GM19395 (cell line): ENCODE measurements at regions not wholly inside any gene's neighbourhood (a gene's known extent, or its start where the extent isn't known, plus 50 kb on each side); places are given as distances from the start of the nearest gene placed in this dataset.

Experiments used
- ATAC-seq: cut with Tn5 transposase; IDR thresholded peaks from one replicate; pipeline ENCODE4 v1.9.1; 2021; ENCODE audit warnings: mild to moderate bottlenecking, moderate library complexity; ENCODE audit not compliant: unreplicated experiment

DNA sequence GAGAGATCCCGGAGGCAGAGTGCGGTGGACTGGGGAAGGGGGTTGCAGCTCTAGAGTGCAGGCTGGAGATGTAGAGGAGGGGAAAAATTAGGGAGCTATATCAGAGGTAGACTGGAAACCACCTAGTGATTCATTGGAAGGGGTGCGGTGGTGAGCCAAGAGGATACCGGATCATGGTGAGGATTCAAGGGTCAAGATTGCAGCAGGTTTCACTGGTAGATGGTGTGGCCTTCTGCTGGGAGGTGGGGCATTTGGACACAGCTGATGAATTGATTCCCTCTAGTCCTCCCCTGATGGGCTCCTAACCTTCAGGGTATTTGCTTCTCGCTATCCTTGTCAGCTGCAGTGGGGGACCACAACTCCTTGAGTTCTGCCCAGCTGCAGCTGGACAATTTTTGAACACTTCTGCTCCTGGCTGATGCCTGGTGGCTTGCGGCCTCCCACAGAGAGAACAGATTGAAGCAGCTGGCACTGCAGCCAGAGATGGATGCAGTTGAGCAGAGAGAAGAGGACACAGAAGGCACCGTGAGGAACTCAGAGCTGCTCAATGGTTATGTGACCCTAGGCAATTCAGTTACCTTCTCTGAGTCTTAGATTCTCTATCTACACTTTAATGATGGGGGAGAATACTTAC is 134.4 kb upstream of the ABCA1 start:
- no peak for ATAC-seq

DNA sequence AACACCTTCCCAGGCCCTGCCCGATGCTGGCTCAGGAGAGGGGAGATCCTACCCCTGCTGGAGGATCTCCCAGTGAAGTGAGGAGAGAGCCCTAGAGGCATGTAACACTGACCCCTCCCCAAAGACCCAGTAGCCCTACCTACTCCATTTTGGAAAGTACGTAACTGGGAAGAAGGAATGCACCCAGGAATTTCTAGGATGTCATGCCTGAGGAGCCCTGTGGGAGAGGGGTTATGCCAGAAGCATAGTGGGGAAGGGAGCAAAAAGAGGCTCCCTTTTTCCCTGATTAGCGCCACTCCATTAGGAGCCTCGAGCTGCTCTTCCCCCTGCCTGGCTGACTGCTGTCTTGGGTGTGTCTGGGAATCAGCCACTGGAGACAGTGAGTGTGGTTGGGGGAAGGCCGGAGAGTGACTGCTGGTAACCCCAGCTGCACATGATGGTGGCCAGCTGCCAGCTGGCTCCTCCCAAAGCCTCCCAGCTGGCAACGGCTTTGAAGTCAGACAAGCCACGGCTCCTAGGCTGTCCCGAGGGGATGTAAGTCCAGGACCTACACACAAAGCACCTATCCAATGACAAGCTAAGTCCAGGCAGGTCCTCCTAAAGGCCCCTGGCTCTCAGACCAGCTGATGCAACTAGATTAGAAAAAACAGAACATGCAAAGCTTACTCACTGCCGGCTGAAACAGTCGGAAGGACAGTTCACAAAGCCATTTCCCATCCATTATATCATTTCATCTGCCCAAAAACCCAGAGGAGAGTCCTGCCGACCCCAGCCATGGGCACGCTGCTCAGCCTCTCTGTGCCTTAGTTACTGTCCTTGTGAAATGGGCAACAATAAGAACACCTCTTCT is 136.5 kb upstream of the ABCA1 start:
- no peak for ATAC-seq

DNA sequence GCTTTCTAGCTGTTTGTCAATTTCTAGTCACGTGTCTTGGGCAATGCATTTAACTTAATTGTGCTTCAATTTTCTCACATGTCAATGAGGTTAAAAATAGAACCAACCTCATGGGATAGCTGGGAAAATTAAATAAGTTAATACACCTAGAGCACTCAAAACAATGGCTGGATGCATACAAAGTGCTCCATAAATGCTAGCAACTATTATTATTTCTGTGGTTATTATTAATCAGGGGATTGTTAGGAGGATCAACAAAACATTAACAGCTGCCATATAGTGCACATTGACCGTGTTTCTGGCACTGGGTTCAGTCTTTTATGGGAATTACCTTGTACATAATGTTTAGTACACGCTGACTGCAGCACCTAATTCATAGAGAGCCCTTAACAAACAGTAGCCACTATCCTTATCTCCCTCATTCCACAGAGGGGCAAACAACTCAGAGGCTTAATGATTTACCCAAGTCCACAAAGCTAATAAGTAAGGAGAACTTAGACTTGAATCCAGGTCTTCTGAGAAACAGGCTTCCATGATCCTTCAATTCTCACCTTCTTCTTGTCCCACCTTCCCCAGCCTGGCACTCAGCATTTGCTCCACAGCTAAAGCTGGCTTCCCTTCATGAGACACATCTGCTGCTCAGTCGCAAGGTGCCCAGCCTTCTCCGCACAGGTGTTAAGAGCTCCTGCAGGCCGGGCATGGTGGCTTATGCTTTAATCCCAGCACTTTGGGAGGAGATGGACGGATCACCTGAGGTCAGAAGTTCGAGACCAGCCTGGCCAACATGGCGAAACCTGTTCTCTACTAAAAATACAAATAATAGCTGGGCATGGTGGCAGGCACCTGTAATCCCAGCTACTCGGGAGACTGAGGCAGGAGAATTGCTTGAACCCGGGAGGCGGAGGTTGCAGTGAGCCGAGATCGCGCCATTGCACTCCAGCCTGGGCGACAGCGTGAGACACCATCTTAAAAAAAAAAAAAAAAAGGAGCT is 137.4 kb upstream of the ABCA1 start:
- ATAC-seq, result no peak

DNA sequence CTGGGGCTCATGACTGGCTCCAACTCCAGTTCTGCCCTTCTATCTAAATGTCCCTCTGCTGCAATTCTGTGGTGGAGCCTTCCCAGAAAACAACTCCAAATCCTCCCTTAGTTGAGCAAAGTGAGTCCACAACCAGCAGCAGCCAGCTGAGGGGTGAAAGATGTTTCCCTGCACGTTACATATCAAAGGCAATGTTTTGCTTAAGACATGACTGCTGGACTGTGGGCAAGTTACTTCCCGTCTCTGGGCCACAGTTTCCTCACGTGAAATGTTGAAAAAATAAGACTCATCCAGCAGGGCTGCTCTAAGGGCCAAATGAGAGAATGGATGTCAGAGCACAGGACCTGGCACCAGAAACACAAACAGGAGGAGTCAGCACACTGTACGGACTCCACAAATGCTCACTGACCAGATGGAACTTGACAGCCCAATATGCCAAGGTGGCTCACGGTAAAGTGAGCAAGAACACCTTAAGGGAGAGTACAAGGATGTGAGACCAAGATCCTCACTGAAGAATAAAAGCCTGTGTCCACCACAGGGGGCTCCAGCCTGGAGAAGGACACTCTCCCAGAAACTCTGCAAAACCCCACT is 138.4 kb upstream of the ABCA1 start:
- ATAC-seq, result no peak

DNA sequence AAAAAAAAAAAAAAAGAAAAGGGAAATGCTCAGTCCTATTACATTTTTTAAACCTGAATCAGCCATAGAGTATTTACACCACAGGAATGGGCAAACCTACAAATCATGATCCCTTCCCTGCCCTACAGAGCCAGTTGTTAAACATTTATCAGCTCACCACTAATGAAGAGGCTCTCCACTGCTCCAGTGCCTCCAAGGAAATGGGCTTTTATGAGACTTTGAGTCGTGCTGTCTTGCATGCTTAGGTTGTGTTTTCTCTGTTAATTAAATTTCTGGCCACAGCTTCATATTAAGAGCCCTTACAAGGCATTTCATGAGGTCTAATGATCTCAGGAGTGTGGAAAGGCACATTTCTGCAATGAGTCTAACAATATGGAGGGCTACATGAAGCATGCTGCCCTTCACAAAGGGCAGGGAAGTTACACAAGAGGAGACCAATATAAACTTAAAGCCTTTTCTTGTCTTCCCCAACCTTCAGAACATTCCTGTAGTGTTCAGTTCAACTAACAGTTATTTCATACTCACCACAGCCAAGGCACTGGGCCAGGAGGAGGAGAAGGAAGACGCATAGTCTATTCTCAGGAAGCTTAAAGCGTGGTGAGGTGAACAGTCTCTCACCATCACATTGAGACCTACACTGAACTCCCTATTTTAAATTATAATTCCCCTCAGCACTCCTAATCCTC is 140.1 kb upstream of the ABCA1 start:
- ATAC-seq, result no peak

DNA sequence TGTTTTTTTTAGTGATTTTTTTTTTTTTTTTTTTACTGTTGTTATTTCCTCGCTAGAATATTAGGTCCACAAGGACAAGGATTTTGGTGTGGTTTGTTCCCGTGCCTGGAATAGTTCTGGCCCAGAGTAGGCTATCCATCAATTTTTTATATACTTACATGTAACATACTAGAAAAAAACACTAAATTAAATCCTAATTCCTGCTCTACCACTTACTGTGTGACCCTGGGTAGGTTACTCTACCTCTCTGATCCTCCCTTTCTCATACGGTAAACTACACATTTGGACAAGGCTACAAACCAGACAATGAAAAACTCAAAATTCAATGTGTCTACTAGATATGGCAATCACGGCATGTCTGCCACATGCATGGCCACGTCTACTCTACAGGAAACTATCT is 141.3 kb upstream of the ABCA1 start:
- ATAC-seq, result no peak

DNA sequence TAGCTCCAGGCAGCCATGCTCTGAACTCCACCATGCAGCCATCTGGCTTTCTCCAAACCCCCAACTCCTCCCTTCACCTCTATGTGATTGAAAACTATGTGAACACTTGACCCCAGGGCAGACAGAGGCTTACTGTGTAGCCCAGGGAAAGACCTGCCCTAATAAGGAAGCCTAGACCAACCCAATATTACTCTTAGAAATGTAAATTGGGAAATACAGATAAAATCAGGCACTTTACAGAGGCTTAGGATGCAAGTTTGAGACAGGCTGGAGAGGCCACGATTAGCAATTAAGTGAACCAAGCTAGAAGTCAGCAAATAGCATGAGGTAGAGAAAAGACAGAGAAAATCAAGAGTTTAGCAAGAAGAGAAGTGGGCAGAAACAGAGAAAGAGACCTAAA is 141.7 kb upstream of the ABCA1 start:
- no peak for ATAC-seq

DNA sequence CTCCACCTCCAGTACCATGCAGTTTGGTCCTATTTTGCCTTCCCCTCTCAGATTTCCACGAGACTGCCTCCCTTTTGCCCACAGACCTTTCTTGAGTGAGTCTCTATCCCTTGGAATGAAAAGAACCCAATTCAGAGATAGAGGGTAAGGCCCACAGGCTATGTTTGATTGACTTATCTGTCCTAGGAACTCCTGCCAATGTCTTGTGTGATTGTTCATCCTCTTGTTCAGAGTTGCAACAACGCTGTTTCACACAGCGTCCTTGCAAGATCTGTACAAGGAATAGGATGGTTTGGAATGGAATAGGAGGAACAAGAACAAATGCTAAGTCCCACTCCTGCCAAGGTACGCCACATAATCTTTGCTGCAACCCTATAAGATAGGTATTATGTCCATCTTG is 142.2 kb upstream of the ABCA1 start:
- ATAC-seq, result no peak

DNA sequence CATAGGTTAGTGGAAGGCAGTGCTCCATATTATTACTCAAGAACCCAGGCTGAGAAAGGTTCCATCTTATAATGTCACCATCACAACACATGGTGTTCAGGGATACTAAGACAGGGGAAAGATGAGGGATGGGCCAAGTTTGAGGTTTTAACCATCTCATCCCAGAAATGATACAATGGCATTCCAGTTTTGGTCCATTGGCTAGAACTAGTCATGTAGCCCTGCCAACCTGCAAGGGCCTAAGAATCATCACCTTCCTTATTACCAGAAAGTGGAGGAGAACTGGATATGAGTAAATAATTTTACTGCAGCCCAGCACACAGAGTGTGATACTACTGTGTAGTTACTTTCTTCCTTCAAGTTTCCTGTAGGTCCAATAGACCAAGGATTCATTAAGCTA is 144.5 kb upstream of the ABCA1 start:
- no peak for ATAC-seq

DNA sequence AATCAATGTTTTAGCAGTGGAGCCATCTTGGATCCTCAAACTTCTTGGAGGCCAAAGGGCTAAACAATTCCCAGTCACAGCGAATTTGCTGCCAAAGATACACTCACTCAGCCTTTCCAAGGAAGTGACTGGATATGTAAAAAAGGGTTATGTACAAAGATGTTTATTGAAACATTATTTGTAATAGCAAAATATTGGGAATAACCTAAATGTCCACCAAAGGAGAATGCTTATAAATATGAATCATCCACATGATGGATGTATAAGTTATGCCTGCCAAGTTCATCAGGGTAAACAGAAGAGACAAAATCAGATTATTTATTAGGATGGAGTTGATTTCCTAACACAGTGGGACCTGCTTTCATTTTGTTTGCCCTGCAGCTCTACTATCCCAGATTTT is 145.2 kb upstream of the ABCA1 start:
- no peak for ATAC-seq

DNA sequence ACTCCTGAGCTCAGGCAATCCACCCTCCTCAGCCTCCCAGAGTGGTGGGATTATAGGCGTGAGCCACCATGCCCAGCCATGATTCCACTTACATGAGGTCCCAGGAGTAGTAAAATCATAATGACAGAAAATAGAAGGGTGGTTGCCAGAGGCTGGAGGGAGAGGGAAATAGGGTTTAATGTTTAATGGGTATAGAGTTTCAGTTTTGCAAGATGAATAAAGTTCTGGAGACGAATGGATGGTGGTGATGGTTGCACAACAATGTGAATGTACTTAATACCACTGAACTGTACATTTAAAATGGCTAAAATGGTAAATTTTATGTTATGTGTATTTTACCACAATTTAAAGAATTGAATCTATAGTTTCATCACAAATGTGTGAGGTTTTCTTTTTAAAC is 146.5 kb upstream of the ABCA1 start:
- ATAC-seq, result no peak

DNA sequence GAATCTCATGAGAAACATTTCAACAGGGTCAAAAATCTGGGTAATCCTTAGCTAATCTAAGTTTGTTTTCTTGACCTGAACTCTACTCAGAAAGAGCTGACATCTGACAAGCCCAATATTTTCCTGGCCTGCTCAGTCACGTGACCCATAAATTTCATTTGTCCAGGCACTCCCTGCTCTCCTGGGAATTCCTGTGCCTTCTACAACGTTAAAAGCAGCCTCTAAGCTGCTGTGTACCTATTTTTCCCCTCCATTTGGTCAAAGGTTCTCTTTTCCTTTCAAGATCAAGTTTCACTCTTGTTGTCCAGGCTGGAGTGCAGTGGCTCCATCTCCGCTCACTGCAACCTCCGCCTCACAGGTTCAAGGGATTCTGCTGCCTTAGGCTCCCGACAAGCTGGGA is 148.8 kb upstream of the ABCA1 start:
- no peak for ATAC-seq

DNA sequence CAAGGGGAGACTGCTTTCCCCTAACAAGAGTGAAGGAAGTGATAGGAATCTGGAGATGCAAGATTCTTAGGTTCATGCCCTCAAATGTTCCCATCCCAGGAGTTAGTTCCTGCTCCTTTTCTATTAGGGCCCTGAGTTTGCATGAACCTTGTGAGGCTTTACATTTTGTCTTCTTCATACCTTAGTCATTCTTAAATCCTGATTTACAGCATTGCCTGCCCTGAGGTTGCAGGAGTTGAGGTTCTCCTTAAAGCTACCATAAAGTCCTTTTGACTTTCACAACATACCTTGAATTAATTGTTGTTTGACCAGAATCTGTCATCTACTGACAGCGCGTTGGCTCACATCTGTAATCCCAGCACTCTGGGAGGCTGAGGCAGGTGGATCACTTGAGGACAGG is 151.5 kb upstream of the ABCA1 start:
- no peak for ATAC-seq

DNA sequence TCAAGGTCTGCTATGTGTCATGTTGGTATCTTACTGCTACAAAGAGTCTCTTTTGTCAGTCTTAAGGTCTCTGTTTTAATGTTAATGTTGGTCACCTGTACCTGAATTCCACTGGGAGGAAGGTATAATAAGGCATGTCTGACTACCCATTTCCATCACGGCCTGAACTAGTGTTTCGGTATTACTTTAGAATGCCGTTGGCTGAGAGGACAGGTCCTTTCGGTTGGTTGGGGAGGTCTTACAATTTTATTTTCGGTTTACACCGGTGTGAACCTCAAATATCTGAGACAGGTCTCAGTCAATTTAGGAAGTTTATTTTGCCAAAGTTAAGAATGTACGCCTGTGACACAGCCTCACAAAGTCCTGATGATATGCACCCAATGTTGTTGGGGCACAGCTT is 154.9 kb upstream of the ABCA1 start:
- no peak for ATAC-seq

DNA sequence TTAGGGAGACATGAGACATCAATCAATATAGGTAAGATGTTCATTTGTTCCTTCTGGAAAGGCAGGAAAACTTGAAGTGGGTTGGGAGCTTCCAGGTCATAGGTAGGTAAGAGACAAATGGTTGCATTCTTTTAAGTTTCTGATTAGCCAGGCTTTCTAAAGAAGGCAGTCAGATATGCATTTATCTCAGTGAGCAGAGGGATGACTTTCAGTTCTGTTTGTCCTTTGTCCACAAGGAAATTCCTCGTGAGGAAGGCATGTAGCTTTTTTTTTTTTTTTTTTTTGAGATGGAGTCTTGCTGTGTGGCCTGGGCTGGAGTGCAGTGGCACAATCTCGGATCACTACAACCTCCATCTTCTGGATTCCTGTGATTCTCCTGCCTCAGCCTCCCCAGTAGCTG is 155.3 kb upstream of the ABCA1 start:
- ATAC-seq, result no peak

DNA sequence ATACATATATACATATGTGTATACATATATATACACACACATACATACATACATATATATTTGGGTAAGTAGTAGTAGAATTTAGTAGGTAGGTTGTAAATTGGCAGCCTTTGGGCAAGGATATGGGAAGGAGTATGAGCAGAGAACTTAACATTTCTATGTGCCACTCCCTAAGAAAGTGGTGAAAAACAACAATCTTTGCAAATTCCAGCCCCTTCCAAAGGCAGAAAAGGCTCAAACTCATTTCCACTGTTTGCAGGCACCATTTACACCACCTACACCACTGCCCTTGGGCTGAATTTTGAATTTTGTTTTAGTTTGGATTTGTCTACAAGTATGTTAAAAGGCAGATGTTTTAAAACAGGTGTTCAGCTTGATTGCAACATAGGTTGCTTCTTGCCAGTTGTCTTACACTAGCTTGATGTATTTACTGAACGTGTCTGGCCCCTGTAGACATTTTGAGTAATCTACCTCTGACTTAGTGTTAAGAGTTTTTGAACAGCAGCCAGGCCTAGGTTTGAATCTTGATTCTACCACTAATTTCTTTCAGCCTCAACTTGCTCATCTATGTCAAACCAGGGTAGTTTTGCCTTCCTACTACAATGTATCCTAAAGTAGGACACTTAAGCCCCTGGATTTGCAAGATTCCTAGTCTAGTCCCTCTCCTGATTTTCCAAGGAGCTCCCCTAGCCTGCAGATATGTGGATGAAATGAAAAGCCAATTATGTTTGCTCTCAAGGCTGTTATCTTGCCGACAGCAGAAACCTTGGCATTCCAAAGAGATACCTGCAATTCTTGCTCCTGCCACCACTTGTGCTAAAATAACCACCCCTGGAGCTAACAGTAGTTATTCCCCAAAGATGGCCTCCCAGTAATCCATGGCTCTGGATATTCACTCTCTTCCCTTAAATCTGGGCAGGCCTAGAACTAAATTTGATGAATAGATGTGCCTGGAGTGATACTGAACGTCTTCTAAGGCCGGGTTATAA is 156.2 kb upstream of the SLC44A1 start:
- no peak for ATAC-seq

DNA sequence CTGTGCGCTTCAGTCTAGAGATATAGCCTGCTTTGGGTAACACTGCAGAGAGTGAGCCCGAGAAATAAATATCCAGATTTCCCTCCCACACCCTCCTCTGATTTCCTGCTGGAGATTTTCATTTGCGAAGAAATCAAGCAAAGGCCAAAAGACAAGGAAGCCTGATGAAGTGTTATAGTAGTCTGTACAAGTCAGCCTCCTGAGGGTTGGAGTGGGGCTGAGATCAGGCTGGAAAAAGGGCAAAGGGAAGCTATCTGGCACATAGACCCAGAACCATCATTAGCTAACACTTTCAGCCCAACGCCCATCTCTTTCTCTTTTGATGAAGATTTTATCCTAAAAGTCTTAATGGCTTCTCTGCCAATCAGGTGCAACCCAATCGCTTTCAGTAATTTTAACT is 154.6 kb upstream of the SLC44A1 start:
- no peak for ATAC-seq

DNA sequence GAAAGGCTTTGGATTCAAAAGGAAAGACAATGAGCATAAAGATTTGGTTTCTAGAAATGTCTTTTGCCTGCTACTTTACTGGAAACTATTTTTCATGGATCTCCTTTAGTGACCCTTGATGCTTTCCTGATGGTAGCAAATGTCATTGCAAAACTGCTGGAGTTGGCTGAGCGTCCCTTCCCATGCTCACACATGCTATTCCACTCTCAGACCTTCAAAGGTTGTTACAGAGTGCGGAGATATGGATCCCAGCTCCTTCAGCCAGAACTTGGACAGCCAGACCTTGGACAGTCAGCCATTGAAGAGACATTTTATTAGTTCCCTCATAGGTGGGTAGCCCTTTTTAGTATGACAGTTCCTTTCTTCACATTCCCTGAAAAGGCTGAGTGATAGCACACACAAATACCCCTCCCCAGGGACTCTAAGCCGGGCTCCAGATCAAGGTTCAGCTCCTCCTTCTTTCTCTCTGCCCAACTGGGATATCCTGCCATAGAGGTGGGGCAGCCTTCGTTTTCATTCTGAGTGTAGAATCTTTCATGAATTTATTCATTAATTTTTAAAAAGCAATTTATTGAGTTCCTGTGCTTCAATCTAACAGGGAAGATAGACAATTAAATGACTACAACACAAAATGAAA is 153.3 kb upstream of the SLC44A1 start:
- no peak for ATAC-seq

DNA sequence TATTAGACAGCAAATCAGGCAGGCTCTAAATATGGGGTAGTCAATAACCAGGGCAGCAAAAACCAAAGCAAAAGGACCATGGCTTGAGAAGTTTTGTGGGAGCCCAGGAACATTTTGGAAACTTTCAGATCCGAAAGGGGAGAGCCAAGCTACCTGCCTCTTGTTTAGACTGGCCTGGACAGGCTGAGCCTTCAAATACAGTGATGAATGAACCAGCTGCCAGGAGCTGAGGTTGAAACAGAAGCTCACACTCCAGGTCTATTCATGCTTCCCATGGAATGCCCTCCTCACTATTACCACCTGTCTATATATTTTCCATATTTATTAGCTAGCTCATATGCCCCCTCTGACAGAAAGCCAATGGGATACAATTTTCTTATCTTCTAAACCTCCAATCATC is 150.8 kb upstream of the SLC44A1 start:
- ATAC-seq, result no peak
